ENCODE measurements at regions not wholly inside any gene's neighbourhood (a gene's known extent, or its start where the extent isn't known, plus 50 kb on each side); places are given as distances from the start of the nearest gene placed in this dataset.

DNA sequence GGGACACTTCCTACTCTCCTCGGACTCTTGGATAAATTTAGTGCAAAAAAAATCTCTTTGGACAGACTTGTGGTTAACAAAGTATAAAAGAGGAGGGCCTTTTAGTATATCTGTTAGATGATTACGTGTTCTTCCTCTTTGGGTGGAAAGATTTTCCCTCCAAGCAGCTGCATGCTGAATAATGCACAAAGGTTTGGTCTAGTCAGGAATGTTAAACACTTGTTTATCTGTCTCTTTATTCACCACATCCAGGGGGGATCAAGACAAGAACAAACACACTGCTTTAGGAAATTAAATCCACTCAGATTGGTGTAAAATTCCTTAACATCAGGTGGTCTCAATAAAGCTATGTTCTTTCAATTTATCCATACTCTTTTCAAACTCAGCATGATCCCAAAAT, 260.9 kb upstream of the CHD6 start:
- TF ChIP-seq GATA3 (IDR thresholded peaks at IDR 0.05; ENCODE audit: low read depth, low read length) = no peak
- no peak for TF ChIP-seq GATA2 (IDR thresholded peaks at IDR 0.05; ENCODE audit: low read depth, low read length)

Data from SH-SY5Y (cell line).